Parathyroid adenoma (tissue), 2 donors: ENCODE measurements at regions not wholly inside any gene's neighbourhood (a gene's known extent, or its start where the extent isn't known, plus 50 kb on each side); places are given as distances from the start of the nearest gene placed in this dataset.

Experiments
- H2AFZ ChIP-seq: fragments of 300-600 bp; sonication (generic); one replicate; pipeline ENCODE4 v1.7.0; 2017; ENCODE audit warnings: antibody characterized with exemption, mild to moderate bottlenecking
- H3K27ac ChIP-seq: fragments of 300-600 bp; sonication (generic); one replicate; pipeline ENCODE4 v1.7.0; 2017
- H3K27me3 ChIP-seq: fragments of 300-600 bp; sonication (generic); one replicate; pipeline ENCODE4 v1.7.0; 2017; ENCODE audit warnings: low read length; ENCODE audit not compliant: control insufficient read depth, insufficient read depth
- H3K36me3 ChIP-seq: fragments of 300-600 bp; sonication (generic); one replicate; pipeline ENCODE4 v1.7.0; 2017; ENCODE audit warnings: low read length; ENCODE audit not compliant: control insufficient read depth, insufficient read depth
- H3K4me1 ChIP-seq: fragments of 300-600 bp; sonication (generic); one replicate; pipeline ENCODE4 v1.7.0; 2017; ENCODE audit warnings: control low read depth
- H3K4me2 ChIP-seq: fragments of 300-600 bp; sonication (generic); one replicate; pipeline ENCODE4 v1.7.0; 2017; ENCODE audit warnings: low read length
- H3K4me3 ChIP-seq: fragments of 300-600 bp; sonication (generic); one replicate; pipeline ENCODE4 v1.7.0; 2017; ENCODE audit warnings: low read depth, low read length
- H3K79me2 ChIP-seq: fragments of 300-600 bp; sonication (generic); one replicate; pipeline ENCODE4 v1.7.0; 2017; ENCODE audit warnings: control low read depth
- H3K9ac ChIP-seq: fragments of 300-600 bp; sonication (generic); one replicate; pipeline ENCODE4 v1.7.0; 2017; ENCODE audit warnings: mild to moderate bottlenecking
- H3K9me3 ChIP-seq: fragments of 300-600 bp; sonication (generic); one replicate; pipeline ENCODE4 v1.7.0; 2017; ENCODE audit warnings: low read length; ENCODE audit not compliant: control insufficient read depth
- CTCF ChIP-seq: fragments of 300-600 bp; sonication (generic); IDR thresholded peaks from one replicate; pipeline ENCODE4 v1.7.0; 2017; ENCODE audit warnings: antibody characterized with exemption, mild to moderate bottlenecking
- donor health status: primary hyperparathyroidism.

GRCh38 chr5:167263185-167263584 is 1028.3 kb upstream of the WWC1 start:
- H3K27me3 ChIP-seq: no peaks in the 10 kb centered on the region
- H3K4me3 ChIP-seq: no peak overlapping the region
- no peaks in the 10 kb centered on the region for H3K4me1 ChIP-seq
- H3K9me3 ChIP-seq: no peaks in the 10 kb centered on the region
- H3K9ac ChIP-seq: no peak overlapping the region
- no peak for TF ChIP-seq CTCF
- H3K79me2 ChIP-seq: no peaks in the 10 kb centered on the region
- no peak overlapping the region for H3K27ac ChIP-seq
- H3K36me3 ChIP-seq: no peaks in the 10 kb centered on the region
- no peak overlapping the region for H3K4me2 ChIP-seq
- no peak overlapping the region for H2AFZ ChIP-seq

GRCh38 chr5:167264348-167264747 is 1027.1 kb upstream of the WWC1 start:
- TF ChIP-seq CTCF: no peak
- no peaks in the 10 kb centered on the region for H3K36me3 ChIP-seq
- no peak overlapping the region for H3K9ac ChIP-seq
- no peak overlapping the region for H3K27ac ChIP-seq
- H3K27me3 ChIP-seq: no peaks in the 10 kb centered on the region
- no peak overlapping the region for H2AFZ ChIP-seq
- H3K9me3 ChIP-seq: no peaks in the 10 kb centered on the region
- no peak overlapping the region for H3K4me3 ChIP-seq
- no peak overlapping the region for H3K4me2 ChIP-seq
- H3K79me2 ChIP-seq: no peaks in the 10 kb centered on the region
- no peaks in the 10 kb centered on the region for H3K4me1 ChIP-seq

DNA sequence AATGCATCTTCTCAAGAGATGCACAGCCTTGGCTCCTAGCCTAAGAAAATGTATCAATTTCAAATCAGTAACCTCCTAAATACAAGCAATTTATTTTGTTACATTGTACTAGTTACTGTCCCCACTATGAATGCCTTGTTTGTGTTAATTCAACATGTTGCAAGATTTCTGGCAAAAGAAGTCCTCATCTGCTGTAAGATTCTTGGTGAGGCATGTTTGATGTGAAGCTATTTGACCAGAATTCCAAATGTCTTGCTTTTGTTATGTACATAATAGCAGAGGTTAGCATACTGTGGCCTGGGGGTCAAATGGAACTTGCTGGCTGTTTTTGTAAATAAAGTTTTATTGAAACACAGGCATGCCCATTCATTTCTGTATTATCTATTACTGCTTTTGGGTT is 1023.1 kb upstream of the WWC1 start:
- Histone ChIP-seq H3K9ac (no peak overlapping the region), H3K9me3 (no peaks in the 10 kb centered on the region), H3K4me2 (no peak overlapping the region), H3K79me2 (no peaks in the 10 kb centered on the region), H2AFZ (no peak overlapping the region), H3K4me1 (no peaks in the 10 kb centered on the region), H3K36me3 (no peaks in the 10 kb centered on the region), H3K27ac (no peak overlapping the region), H3K4me3 (no peak overlapping the region), H3K27me3 (no peaks in the 10 kb centered on the region)
- no peak for TF ChIP-seq CTCF

- H3K4me2 ChIP-seq: no peak overlapping the region
- no peaks in the 10 kb centered on the region for H3K27me3 ChIP-seq
- H3K9me3 ChIP-seq: no peaks in the 10 kb centered on the region
- no peaks in the 10 kb centered on the region for H3K79me2 ChIP-seq
- no peaks in the 10 kb centered on the region for H3K36me3 ChIP-seq
- no peak overlapping the region for H3K4me3 ChIP-seq
- H3K27ac ChIP-seq: no peak overlapping the region
- no peak overlapping the region for H2AFZ ChIP-seq
- H3K4me1 ChIP-seq: no peaks in the 10 kb centered on the region
- no peak for TF ChIP-seq CTCF
- H3K9ac ChIP-seq: no peak overlapping the region
Observed at GRCh38 chr5:167269146-167269545, 1022.3 kb upstream of the WWC1 start.

DNA sequence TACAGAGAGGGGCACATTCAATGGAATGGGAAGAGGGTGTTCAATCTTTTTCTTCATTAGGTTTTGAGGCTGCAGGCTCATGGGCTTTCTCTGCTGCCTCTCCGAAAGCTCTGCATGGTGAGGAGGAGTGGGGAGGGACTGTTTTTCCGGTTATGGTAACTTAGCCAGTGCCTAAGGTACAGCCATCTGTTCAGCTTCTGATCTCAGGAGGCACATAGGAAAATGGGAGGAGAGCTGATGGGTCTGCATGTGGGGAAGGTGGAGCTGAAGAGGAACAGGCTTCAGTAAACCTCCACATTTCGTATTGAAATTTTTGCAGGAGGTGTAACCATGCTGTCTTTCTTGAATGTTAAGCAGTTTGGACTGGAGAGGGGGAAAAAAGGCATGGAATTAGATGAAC is 1020.4 kb upstream of the WWC1 start:
- Histone ChIP-seq H3K79me2 (no peaks in the 10 kb centered on the region), H3K9me3 (no peaks in the 10 kb centered on the region), H3K27me3 (no peaks in the 10 kb centered on the region), H3K4me3 (no peak overlapping the region), H3K27ac (no peak overlapping the region), H3K36me3 (no peaks in the 10 kb centered on the region), H2AFZ (no peak overlapping the region), H3K4me2 (no peak overlapping the region), H3K4me1 (no peaks in the 10 kb centered on the region), H3K9ac (no peak overlapping the region)
- TF ChIP-seq CTCF: no peak
